Hepatocyte (in vitro differentiated cells): ENCODE measurements at regions not wholly inside any gene's neighbourhood (a gene's known extent, or its start where the extent isn't known, plus 50 kb on each side); places are given as distances from the start of the nearest gene placed in this dataset.

Source experiments
- CTCF ChIP-seq: fragments of 200-600 bp; sonication (generic); IDR thresholded peaks from 2 replicates; pipeline ENCODE4 v1.5.1; 2016; ENCODE audit warnings: antibody characterized with exemption, mild to moderate bottlenecking; ENCODE audit not compliant: poor library complexity
- EZH2 ChIP-seq: fragments of 200-600 bp; sonication (generic); IDR thresholded peaks from 2 replicates; pipeline ENCODE4 v1.6.1; 2016; ENCODE audit warnings: antibody characterized with exemption, mild to moderate bottlenecking, borderline replicate concordance

DNA sequence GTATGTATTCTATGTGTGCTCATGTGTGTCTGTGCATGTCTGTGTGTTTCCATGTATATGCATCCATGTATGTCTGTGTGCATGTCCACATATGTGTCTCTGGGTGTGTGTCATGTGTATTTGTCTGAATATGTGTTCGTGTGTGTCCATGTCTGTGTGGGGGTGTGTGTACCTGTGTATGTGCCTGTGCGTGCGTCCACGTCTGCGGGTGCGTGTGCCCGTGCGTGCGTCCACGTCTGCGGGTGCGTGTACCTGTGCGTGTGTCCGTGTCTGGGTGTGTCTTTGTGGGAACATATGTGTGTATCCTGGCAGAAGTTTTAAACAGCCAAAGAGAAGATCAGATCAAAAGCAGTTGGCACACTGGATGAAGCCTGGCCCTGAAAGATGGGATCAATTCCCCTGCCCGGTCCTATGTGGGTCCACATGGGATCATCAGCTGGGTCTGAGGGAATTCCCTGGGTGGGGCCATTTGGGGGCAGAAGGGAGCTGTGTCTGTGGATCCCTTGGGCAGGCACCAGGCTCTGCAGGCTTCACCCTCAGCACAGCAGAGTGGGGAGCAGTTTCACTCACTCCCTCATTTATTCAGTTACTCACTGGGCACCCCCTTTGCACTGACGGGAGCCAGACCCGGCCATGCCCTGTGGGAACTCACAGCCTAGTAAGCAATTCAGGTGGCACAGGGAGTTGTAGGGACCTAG is 167.4 kb downstream of the MN1 start:
- TF ChIP-seq CTCF, result no peak
- no peak for TF ChIP-seq EZH2
